RWPE1 (cell line): ENCODE measurements at regions not wholly inside any gene's neighbourhood (a gene's known extent, or its start where the extent isn't known, plus 50 kb on each side); places are given as distances from the start of the nearest gene placed in this dataset.
"Not testable (repeated sequence)": the region's sequence is repeated elsewhere in the genome, so short reads cannot be mapped to it uniquely, and the experiment has no call there.

Source experiments
- CTCF ChIA-PET: fragments of 350-600 bp; sonication (Branson Sonifier 250); formaldehyde crosslinking; extraction: SDS; loops from one replicate; lab custom pipeline; 2021; lab: Yijun Ruan, JAX
- POLR2A ChIA-PET: fragments of 400-600 bp; formaldehyde crosslinking; extraction: SDS; loops from one replicate; lab custom pipeline; 2020; ENCODE audit warnings: antibody characterized with exemption; ENCODE audit not compliant: low non-redundant PET; lab: Yijun Ruan, JAX
- DNase-seq: peaks from one replicate; pipeline ENCODE4 v3.0.0; 2012; ENCODE audit warnings: low spot score
- H3K27ac ChIP-seq: fragments of 450-650 bp; 2 replicates; pipeline ENCODE4 v1.5.1; 2017
- TF ChIP-seq, protein P1 (sequence below): fragments of 450-650 bp; conservative IDR thresholded peaks from 2 replicates; pipeline ENCODE4 v1.5.1; 2017; ENCODE audit warnings: low read depth, mild to moderate bottlenecking

DNA sequence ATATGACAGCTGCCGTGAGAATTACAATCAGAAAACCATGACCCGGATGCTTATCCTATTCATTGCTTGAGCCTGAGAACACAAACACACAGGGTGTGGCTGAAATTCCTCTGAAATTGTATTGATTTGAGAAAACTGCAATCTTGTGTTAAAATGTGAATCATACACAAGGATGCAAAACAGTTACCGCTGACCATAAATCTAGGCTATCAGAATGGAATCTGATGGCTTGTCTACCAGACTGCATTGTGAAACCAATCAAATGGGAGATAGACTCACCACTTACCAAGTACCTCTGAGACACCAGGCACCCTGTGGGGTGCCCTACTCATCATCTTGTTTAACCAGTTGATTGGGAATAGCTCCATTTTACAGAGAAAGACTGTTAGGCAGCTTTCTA is 188.7 kb upstream of the MSX2 start:
- TF ChIP-seq, protein P1, sequence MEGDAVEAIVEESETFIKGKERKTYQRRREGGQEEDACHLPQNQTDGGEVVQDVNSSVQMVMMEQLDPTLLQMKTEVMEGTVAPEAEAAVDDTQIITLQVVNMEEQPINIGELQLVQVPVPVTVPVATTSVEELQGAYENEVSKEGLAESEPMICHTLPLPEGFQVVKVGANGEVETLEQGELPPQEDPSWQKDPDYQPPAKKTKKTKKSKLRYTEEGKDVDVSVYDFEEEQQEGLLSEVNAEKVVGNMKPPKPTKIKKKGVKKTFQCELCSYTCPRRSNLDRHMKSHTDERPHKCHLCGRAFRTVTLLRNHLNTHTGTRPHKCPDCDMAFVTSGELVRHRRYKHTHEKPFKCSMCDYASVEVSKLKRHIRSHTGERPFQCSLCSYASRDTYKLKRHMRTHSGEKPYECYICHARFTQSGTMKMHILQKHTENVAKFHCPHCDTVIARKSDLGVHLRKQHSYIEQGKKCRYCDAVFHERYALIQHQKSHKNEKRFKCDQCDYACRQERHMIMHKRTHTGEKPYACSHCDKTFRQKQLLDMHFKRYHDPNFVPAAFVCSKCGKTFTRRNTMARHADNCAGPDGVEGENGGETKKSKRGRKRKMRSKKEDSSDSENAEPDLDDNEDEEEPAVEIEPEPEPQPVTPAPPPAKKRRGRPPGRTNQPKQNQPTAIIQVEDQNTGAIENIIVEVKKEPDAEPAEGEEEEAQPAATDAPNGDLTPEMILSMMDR: no peak
- ChIA-PET CTCF (no interaction called here), POLR2A (no interaction called here)
- DNase-seq: peak; percentile 86
- H3K27ac ChIP-seq: no peak overlapping the region

DNA sequence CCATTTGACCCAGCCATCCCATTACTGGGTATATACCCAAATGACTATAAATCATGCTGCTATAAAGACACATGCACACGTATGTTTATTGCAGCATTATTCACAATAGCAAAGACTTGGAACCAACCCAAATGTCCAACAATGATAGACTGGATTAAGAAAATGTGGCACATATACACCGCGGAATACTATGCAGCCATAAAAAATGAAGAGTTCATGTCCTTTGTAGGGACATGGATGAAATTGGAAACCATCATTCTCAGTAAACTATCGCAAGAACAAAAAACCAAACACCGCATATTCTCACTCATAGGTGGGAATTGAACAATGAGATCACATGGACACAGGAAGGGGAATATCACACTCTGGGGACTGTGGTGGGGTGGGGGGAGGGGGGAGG is 184.6 kb upstream of the MSX2 start:
- POLR2A ChIA-PET, H3K27ac ChIP-seq, CTCF ChIA-PET, DNase-seq: not testable (repeated sequence)

DNA sequence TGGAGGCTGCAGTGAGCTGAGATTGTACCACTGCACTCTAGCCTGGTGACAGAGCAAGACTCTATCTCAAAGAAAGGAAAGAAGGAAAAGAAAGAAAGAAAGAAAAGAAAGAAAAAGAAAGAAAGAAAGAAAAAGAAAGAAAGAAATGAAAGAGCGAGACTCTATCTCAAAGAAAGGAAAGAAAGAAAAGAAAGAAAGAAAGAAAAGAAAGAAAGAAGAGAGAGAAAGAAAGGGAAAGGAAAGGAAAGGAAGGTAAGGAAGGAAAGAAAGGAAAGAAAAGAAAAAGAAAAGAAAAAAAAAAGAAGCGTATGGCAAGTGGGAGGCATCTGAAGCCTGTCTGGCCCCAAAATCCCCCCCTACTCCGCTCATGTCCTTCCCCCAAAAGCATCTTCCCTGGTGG is 182.3 kb upstream of the MSX2 start:
- no peak for DNase-seq
- POLR2A ChIA-PET: no interaction called here
- TF ChIP-seq, protein P1: no peak
- CTCF ChIA-PET: interaction anchor here (0.5 kb wide), 1 partner anchor 91 kb away, joined by 7 read pairs; no protein-coding TSS in a partner anchor
- no peak overlapping the region for H3K27ac ChIP-seq

DNA sequence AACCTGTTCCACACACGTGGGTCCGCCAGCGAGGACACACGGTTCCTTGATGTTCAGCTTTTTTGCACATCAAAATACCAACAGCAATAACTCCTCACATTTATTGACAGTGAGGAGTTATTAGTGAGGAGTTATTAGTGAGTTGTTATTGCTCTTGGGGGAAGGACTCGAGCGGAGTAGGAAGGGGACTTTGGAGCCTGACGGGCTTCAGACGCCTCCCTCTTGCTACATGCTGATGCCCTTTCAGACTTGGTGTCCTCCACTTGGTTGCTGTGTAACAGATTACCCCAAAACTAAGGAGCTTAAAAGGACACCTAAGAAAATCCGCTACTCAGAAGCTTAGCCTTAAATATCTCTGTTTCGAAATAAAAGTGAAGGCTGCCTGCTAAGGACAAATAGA is 181.9 kb upstream of the MSX2 start:
- TF ChIP-seq, protein P1: no peak
- no peak for DNase-seq
- ChIA-PET CTCF (no interaction called here), POLR2A (interaction anchor here (0.6 kb wide), 1 partner anchor 154 kb away, joined by 12 read pairs; no protein-coding TSS in a partner anchor)
- no peak overlapping the region for H3K27ac ChIP-seq

DNA sequence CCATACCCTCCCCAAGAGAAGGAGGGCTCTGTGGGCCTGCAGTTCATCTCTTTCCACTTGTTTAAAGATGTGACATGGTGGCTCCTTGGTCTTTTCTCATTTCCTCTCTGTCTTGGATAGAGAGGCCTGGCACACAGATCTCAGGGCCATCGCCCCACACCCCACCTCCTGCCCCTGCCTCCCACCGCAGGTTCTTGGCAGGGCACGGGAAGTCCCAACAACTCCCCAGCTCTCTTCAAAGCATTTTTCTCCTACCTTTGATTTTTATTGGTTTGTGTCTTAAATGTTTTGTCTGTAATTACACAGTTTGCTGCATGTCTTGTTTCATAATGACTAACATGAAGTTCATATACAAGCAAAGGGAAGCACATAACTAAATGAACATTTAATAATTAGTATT is 178.5 kb upstream of the MSX2 start:
- CTCF ChIA-PET: no interaction called here

DNA sequence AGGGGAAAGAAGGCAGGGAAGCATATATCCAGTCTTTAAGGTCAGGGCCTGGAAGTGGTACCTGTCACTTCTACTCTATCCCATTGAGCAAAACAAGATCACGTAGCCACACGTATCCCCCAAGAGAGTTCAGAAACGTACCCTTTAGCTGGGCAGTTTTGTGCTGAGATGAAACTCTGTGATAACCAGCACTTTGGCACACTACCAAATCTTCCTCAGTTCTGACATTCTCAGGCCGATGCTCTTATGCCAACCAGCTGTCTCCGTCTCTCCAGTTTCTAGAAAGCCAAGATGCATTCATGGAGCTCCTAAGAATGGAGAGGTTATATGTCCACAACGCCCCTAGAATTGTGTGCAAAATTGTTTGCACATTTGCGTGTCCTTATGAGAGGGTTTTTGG is 176.6 kb upstream of the MSX2 start:
- ChIA-PET POLR2A (no interaction called here), CTCF (interaction anchor here (0.7 kb wide), 1 partner anchor 1772 kb away, joined by 3 read pairs; no protein-coding TSS in a partner anchor)
- DNase-seq: no peak
- H3K27ac ChIP-seq: no peak overlapping the region
- TF ChIP-seq, protein P1: no peak

More for the DNA sequence above, 178.5 kb upstream of the MSX2 start:
- DNase-seq: no peak
- H3K27ac ChIP-seq: no peak overlapping the region
- POLR2A ChIA-PET: no interaction called here
- TF ChIP-seq, protein P1: no peak

DNA sequence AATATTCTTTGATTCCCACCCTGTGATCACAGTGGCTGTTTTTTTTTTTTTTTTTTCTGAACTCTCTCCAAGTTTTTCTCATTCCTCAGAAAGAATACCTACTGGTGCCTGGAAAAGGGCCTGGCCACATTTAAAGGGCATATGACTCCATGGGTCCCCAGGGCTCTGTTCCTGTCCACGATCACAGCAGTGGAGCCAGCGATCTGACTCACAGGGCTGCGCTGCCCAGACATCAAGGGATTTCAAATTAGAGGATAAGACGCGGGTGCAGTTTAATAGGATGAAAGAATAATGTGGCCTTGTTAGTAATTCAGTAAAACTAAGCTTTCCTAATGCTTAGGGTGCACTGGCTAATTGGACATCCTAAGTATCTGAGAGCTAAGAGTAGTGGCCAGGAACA is 175.1 kb upstream of the MSX2 start:
- TF ChIP-seq, protein P1: no peak
- CTCF ChIA-PET: no interaction called here
- no peak for DNase-seq
- H3K27ac ChIP-seq: no peak overlapping the region
- POLR2A ChIA-PET: no interaction called here
